ENCODE measurements at regions not wholly inside any gene's neighbourhood (a gene's known extent, or its start where the extent isn't known, plus 50 kb on each side); places are given as distances from the start of the nearest gene placed in this dataset.
"Not testable (repeated sequence)": the region's sequence is repeated elsewhere in the genome, so short reads cannot be mapped to it uniquely, and the experiment has no call there.

GRCh38 chr12:86724716-86725115, 468.5 kb upstream of the MGAT4C start:
- no peak for DNase-seq

- DNase-seq: no peak
These were observed 467.1 kb upstream of the MGAT4C start for GRCh38 chr12:86723326-86723725.

GRCh38 chr12:86721713-86722397, 465.7 kb upstream of the MGAT4C start:
- DNase-seq: no peak

GRCh38 chr12:86719381-86719780, 463.2 kb upstream of the MGAT4C start:
- no peak for DNase-seq

GRCh38 chr12:86713121-86713520, 456.9 kb upstream of the MGAT4C start:
- DNase-seq: no peak

- DNase-seq: no peak
These were observed 456.2 kb upstream of the MGAT4C start for GRCh38 chr12:86712425-86712843.

- no peak for DNase-seq
These were observed 455.5 kb upstream of the MGAT4C start for GRCh38 chr12:86711731-86712130.

- no peak for DNase-seq
These were observed 453.9 kb upstream of the MGAT4C start for GRCh38 chr12:86710109-86710508.

GRCh38 chr12:86709017-86709416, 452.8 kb upstream of the MGAT4C start:
- not testable (repeated sequence) for DNase-seq

GRCh38 chr12:86698641-86698980, 442.4 kb upstream of the MGAT4C start:
- no peak for DNase-seq

GRCh38 chr12:86697916-86698640, 441.9 kb upstream of the MGAT4C start:
- no peak for DNase-seq

GRCh38 chr12:86683568-86684304, 427.5 kb upstream of the MGAT4C start:
- DNase-seq: no peak

GRCh38 chr12:86681060-86681459, 424.9 kb upstream of the MGAT4C start:
- DNase-seq: no peak

- no peak for DNase-seq
These were observed 419.0 kb upstream of the MGAT4C start for GRCh38 chr12:86675197-86675596.

GRCh38 chr12:86670986-86671385, 414.8 kb upstream of the MGAT4C start:
- no peak for DNase-seq

GRCh38 chr12:86669010-86669409, 412.8 kb upstream of the MGAT4C start:
- DNase-seq: no peak

- no peak for DNase-seq
These were observed 410.1 kb upstream of the MGAT4C start for GRCh38 chr12:86666316-86666715.

GRCh38 chr12:86663716-86664115, 407.5 kb upstream of the MGAT4C start:
- no peak for DNase-seq

GRCh38 chr12:86663173-86663572, 407.0 kb upstream of the MGAT4C start:
- no peak for DNase-seq

- no peak for DNase-seq
These were observed 406.3 kb upstream of the MGAT4C start for GRCh38 chr12:86662464-86662863.

- no peak for DNase-seq
These were observed 404.4 kb upstream of the MGAT4C start for GRCh38 chr12:86660488-86661147.

- no peak for DNase-seq
These were observed 403.8 kb upstream of the MGAT4C start for GRCh38 chr12:86659985-86660384.

GRCh38 chr12:86658303-86658702, 402.1 kb upstream of the MGAT4C start:
- no peak for DNase-seq

- DNase-seq: no peak
These were observed 391.6 kb upstream of the MGAT4C start for GRCh38 chr12:86647800-86648199.
